GM18868 (cell line): ENCODE measurements at regions not wholly inside any gene's neighbourhood (a gene's known extent, or its start where the extent isn't known, plus 50 kb on each side); places are given as distances from the start of the nearest gene placed in this dataset.

Source experiments
- ATAC-seq: cut with Tn5 transposase; IDR thresholded peaks from one replicate; pipeline ENCODE4 v1.9.1; 2021; ENCODE audit warnings: mild to moderate bottlenecking, moderate library complexity; ENCODE audit not compliant: unreplicated experiment

- ATAC-seq: no peak
These were observed 180.8 kb upstream of the CAMK1G start for GRCh38 chr1:209402697-209403096.

- no peak for ATAC-seq
These were observed 179.6 kb upstream of the CAMK1G start for GRCh38 chr1:209403921-209404320.

GRCh38 chr1:209404577-209404976, 178.9 kb upstream of the CAMK1G start:
- ATAC-seq: no peak

GRCh38 chr1:209405183-209405814, 178.2 kb upstream of the CAMK1G start:
- ATAC-seq: no peak

GRCh38 chr1:209406168-209406567, 177.3 kb upstream of the CAMK1G start:
- no peak for ATAC-seq

GRCh38 chr1:209406595-209406994, 176.9 kb upstream of the CAMK1G start:
- ATAC-seq: no peak

GRCh38 chr1:209409780-209410179, 173.7 kb upstream of the CAMK1G start:
- ATAC-seq: no peak

GRCh38 chr1:209411491-209411929, 172.0 kb upstream of the CAMK1G start:
- no peak for ATAC-seq

- ATAC-seq: no peak
These were observed 171.5 kb upstream of the CAMK1G start for GRCh38 chr1:209412036-209412435.

- ATAC-seq: no peak
These were observed 170.9 kb upstream of the CAMK1G start for GRCh38 chr1:209412566-209412965.

- no peak for ATAC-seq
These were observed 170.5 kb upstream of the CAMK1G start for GRCh38 chr1:209413062-209413461.

GRCh38 chr1:209414803-209415329, 168.6 kb upstream of the CAMK1G start:
- ATAC-seq: no peak

- no peak for ATAC-seq
These were observed 167.5 kb upstream of the CAMK1G start for GRCh38 chr1:209416039-209416438.

- no peak for ATAC-seq
These were observed 166.8 kb upstream of the CAMK1G start for GRCh38 chr1:209416716-209417115.

- no peak for ATAC-seq
These were observed 165.8 kb upstream of the CAMK1G start for GRCh38 chr1:209417761-209418160.

- ATAC-seq: no peak
These were observed 163.2 kb upstream of the CAMK1G start for GRCh38 chr1:209420276-209420675.

- no peak for ATAC-seq
These were observed 162.3 kb upstream of the CAMK1G start for GRCh38 chr1:209421186-209421585.

- no peak for ATAC-seq
These were observed 161.4 kb upstream of the CAMK1G start for GRCh38 chr1:209421978-209422680.

GRCh38 chr1:209425959-209426358, 157.6 kb upstream of the CAMK1G start:
- ATAC-seq: no peak

- ATAC-seq: no peak
These were observed 156.2 kb upstream of the CAMK1G start for GRCh38 chr1:209427277-209427676.

- no peak for ATAC-seq
These were observed 155.7 kb upstream of the CAMK1G start for GRCh38 chr1:209427811-209428210.

- no peak for ATAC-seq
These were observed 155.1 kb upstream of the CAMK1G start for GRCh38 chr1:209428241-209428921.
